Frontal cortex (tissue), 3 donors: ENCODE measurements at regions not wholly inside any gene's neighbourhood (a gene's known extent, or its start where the extent isn't known, plus 50 kb on each side); places are given as distances from the start of the nearest gene placed in this dataset.

Source experiments
- DNase-seq, 2 donors: peaks; one replicate each; pipeline ENCODE4 v3.0.0; 2012; ENCODE audit warnings: low spot score in 2 of 2
- FAIRE-seq: peaks from 2 replicates; lab custom pipeline; 2012; peaks lifted over from hg19 to GRCh38; lab: Jason Lieb, UNC
- donor health status: control.
- donor health status: control.
- donor health status: control.

DNA sequence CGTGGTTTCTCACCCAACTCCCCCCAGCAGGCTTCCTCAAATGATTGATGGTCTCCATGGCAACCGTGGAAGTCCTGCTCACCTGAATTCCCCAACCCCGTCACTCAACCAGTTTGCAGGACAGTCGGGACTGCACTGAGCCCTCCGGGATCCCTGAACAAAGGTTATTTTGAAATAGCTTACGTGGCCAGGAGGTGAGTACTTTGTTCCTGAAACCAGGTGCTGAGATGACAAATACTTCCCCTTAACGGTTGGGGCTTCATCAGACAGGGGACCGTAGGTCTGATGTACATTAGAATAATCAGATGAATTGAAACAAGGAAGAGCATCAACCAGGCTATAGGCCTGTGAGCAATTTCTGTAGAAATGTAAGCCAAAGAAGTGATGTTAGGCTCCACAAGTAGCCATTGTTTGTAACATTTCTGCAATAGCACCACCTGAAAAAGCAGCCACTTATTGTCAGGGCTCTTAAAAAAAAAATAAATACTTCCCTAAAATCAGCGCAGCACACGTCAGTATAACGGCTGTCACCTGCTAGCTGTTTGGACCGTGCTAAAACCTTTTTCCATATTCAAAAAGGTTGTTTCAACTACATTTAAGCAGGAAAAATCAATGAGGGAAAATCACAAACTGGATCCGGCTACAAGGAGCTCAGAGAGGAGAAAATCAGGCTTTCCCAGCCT lies 206.4 kb upstream of the ID2 start:
- FAIRE-seq: no peak
- DNase-seq: no peak

DNA sequence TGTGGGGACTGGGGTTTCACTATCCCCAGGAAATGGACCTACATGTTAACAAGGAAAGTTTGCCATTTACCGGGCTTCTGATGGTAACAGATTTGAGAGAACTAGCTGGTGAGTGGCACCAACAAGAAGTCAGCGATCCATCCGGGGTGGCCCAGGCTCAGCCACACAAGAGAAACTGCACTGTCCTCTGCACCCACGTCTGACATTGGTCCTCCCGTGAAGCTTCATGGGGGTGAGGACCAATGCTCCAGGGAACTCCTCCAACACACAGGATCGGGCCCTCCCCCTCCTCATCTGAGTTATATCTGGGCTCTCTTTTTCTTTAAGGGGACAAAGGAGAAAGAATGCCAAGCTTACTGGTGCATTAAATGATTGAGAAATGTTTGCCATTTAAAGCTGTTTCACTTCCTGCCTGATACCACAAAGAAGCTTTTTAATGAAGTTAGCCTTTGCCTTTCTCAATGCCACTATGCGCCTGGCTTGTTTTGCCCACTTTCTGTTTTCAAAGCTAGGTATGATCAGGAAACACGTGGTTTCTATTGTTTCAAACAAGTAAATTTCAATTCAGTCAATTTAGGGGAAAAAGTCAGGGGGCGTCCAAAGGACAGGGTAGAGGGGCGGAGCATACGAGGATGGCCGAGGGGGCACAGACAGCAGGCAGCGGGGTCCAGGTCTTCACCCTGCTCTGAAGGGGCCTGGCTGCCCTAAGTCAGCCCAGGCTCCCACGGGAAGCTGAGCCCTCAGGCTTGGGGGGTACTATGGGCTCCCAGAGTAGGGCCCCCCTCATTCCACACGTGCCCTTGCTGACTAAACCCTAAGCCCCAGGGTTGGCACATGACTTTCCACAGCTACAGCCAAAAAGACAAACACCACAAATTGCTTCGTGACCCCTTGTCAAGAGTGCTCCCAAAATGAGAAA lies 204.0 kb upstream of the ID2 start:
- FAIRE-seq: no peak

DNA sequence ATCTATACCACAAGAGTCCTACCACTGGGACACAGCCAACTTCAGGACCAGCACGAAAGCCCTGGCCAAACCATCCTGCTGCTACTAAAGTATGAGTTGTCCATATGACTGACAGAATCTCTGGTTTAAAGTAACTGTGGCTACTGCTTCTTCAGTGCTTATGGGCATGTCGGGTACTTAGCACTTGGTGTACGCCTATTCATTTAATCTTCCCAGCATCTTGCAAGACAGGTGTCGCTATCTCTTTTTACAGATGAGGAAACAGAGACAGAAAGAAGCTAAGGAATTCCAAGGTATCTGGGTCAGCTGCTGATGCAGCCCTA lies 203.4 kb upstream of the ID2 start:
- DNase-seq (no peak), FAIRE-seq (no peak)

More for the DNA sequence above, 204.0 kb upstream of the ID2 start:
- DNase-seq: no peak

DNA sequence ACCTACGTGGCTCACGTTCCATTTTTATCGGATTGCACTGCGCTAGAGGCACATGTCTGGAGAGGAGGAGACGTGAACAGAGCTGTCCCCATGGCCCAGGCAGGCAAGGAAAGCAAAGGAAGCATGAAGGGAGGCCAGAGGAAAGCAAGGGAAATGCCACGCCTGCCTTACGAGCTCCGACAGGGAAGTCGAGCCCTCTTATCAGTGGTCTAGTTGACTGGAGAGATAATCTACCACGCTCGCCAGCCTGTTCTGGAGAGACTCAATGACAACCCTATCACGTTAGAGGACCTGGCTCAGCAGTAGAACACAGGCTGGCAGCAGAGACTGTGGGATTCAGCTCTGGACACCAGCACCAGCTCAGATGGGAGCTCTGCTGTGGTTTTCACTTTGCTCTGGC lies 202.6 kb upstream of the ID2 start:
- FAIRE-seq (no peak), DNase-seq (no peak)

DNA sequence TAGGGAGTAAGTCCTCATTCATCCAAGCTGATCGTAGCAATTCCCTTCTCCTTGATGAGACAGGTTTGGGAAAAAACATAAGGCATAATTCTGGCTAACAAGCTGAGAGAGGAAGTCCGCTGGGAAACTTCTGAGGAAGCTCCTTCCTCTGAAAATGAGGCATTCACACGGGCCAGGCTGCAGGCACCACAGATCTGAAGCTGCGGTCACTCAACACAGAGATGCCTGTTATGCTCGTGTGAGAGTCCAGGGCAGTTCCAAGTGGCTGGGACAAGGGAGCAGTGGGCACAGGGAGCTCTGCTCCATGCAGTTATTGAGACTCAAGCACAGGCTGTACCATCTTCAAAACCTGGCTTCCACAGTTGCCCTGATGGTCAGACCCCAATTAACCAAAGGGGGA lies 200.9 kb upstream of the ID2 start:
- no peak for FAIRE-seq

DNA sequence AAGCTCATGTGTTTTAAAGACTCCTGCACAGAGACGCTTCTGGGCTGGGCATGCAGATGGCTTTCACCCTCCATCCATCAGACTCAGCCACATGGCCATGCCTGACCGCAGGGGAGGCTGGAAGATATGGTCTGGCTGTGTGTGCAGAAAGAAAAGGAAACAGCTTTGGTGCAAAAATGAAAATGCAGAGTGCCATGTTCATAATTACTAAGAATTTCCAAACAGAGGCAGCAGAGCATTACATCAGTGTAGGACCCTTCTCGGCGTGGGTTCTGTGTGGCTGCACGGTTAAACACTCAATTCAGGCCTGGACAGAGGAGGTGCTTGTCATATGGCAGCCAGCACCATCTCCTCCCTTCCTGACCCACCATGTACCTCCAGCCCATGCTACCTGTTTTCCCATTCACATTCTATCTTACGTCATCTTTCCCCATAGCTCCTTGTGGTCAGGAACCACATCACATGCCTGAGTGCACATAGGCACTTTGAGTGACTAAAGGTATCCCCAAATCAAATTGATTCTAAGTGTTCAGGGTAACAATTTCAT lies 200.3 kb upstream of the ID2 start:
- FAIRE-seq (no peak), DNase-seq (no peak)

More for the DNA sequence above, 200.9 kb upstream of the ID2 start:
- DNase-seq: no peak

DNA sequence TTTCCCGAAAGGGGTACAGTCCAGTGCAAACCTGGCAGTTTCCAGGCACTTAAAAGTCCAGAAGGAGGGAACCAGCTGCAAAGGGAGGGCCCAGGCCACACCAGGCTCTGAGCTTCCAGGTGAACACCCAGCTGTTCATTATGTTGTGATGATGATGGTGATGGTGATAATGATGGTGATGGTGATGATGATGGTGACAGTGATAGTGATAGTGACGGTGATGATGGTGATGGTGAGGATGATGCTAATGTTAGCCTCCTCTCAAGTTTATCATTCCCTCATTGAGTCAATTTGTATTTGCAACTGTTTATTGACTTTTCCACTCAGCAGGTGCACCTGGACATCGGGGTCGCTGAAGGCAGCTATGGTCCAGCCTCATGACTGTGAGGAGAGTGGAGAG lies 199.4 kb upstream of the ID2 start:
- FAIRE-seq: no peak
- no peak for DNase-seq

DNA sequence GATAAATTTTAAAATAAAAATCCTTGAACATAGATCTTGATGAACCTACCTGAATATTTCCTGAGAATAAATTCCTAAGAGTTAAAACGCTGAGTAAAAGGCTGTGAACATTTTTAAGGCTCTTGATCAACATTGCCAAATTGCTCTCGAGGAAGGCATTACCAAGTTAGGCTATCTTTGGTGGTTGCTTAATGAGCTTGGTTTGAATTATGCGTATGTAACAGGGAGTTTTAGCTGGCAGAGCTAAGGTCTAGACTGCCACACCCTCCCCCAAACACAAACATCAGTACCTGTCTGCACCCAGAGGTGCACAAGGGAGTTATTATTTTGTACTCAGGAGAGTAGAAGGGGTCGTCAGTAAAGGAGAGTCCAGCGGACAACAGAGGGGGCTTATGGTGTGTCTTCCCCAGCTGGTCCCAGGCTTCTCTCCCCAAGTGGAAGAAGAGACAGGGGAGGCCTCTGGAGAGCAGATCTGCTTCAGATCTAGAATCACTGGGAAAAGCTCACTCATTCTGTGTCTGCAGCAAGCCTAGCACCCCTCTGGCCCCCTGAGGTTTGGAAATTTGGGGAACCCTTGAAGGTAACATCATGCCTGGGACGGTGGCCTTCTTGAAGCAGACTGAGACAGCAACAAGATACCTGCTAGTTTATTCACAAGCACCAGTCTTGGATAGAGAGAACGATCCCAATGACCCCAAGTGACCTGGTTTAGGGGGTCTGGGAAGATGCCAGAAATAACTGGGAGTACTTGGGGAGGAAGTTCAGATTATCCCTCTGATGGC lies 197.2 kb upstream of the ID2 start:
- DNase-seq: no peak
- no peak for FAIRE-seq

DNA sequence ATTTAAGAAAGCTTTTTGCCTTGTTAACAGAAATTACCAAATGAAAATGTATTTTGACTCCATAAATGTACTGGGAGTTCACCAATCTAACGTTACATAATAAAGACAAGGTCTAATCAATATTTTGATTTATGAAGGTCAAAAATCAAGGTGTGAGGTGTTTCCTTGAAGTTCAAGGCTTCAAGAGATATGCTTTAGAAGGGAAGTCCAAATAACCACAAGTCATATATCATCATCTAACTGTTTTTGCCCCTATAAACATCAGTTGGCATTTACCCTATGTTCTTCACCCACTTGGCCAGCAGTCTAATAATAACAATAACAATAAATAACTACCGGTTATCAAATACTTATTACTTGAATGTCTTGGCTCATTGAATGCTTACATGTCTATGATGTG lies 196.1 kb upstream of the ID2 start:
- DNase-seq (no peak), FAIRE-seq (no peak)

DNA sequence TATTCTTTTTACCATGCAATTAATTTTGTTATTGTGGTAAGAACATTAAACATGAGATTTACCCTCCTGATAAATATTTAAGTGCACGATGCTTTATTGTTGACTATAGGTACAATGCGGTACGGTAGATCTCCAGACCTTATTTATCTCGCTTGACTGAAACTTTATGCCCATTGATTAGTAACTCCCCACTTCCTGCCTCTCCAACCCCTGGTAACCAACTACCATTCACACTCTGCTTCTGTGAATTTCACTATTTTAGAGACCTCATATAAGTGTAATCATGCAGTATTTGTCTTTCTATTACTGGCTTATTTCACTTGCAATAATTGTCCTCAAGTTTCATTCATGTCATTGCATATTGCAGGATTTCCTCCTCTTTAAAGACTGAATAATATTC lies 195.7 kb upstream of the ID2 start:
- DNase-seq (no peak), FAIRE-seq (no peak)

DNA sequence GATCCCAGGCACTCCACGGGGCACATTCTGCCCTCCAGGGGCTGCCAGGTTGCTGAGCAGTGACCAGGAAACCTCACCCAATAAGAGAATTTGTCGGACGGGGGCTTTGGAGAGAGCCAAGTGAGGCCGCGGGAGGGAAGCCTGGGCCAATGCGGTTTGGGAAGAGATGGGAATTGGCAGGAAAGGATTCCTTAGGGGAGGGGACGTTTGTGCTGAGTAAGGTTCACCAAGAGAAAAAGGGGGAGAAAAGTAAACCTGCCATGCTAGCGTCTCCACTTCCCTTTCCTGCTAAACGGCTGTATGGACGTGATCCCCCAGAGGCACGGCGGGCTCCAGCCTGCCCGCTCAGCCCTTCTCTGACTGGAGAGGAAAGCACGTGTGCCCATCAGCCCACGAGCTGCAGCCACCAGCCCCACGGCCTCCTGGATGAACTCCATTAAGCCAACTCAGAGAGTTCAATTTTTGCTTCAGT lies 194.4 kb upstream of the ID2 start:
- FAIRE-seq: no peak
- no peak for DNase-seq

DNA sequence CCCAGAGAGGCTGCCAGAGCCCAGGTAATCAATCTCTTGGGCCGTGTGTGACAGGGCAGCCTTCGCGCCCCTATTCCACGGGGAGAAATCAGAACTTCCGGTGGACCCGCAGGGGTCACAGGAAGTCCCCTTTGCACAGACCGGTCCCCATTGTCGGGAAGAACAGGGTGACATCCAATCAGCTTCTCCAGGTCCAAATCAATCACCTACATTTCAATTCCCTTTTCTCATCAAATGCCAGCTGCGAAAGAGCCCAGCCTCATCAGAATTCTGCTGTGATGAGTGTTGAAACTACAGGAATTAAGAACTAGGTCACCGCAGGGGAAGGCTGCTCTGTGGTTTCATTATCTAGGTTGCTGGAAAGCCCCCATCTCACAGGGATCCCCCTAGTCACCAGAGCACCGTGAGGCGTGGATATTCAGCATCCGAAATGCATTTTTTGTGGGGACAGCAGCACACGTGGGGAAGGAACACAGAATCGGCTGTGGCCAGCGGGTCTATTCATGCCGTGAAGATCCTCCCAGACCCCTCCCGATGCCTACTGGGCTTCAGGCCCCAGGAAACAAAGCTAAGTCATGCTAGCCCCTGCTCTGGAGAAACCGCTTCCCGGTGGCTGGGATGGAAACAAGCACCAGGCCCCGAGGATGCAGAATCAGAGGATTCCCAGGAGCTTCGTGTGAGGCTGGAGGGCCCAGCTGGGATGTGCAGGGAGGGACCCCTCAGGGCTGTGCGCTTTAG lies 193.7 kb upstream of the ID2 start:
- DNase-seq: peak in 1 of 2 donors; percentile 44
- no peak for FAIRE-seq

DNA sequence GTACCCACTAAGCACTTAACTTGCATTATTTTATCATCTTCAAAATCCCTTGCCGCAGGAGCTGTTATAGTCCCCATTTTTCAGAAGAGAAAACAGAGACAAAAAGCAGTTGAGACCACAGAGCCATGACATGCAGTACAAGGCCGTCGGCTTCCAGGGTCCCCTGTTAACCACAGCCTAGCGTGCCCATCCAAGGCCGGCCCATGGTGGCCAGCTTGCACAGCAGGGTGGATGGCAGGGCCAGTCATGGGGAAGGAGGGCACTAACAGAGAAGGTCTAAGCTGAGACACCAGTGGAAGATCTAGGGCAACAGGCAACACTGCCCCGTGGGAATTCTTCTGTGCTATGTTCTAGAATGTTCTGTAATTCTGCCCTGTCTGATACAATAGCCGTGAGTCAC lies 192.6 kb upstream of the ID2 start:
- FAIRE-seq (no peak), DNase-seq (no peak)

DNA sequence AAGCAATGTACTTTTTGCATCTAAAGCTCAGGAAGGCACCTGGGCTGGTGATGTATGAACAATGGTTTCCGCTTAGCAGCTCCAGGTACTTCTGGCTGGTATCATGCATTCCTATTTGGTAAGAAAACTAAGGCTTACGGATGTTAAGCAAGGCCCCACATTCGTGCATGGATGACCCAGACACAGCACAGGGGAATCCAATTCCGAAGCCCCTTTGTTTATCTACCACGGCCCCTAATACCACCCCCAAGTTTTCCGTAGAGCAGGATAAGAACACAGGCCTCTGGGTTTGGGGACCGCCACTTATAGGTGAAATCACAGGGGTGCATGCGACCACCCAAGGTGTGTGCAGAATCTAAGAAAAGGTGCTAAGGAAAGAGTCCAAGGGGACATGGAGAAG lies 192.1 kb upstream of the ID2 start:
- no peak for FAIRE-seq
- no peak for DNase-seq

DNA sequence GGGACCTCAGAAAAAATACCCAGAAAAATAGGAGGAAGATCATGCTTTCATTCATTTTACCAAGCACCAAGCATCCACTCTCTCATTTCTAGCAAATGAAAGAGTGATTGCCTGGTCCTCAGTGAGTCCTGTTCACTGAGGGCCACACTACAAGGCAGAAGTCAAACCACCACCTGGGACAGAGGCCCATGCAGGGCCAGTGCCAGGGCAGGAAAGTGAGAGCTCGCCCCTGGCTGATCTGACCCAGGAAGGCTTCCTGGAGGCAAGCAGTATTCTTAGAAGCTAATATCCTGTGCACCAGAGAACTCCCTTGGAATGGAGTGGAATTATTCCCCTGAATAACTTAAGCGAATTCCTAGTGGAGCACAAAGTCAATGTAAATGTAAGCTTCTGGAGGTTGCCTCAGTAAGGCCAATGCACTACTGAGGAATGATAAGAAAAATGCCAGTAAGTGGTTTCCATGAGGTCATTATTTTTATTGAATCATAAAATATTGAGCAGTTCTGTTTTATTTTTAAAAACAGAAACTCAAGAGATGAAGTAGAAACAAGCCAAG lies 191.6 kb upstream of the ID2 start:
- DNase-seq: no peak
- no peak for FAIRE-seq

DNA sequence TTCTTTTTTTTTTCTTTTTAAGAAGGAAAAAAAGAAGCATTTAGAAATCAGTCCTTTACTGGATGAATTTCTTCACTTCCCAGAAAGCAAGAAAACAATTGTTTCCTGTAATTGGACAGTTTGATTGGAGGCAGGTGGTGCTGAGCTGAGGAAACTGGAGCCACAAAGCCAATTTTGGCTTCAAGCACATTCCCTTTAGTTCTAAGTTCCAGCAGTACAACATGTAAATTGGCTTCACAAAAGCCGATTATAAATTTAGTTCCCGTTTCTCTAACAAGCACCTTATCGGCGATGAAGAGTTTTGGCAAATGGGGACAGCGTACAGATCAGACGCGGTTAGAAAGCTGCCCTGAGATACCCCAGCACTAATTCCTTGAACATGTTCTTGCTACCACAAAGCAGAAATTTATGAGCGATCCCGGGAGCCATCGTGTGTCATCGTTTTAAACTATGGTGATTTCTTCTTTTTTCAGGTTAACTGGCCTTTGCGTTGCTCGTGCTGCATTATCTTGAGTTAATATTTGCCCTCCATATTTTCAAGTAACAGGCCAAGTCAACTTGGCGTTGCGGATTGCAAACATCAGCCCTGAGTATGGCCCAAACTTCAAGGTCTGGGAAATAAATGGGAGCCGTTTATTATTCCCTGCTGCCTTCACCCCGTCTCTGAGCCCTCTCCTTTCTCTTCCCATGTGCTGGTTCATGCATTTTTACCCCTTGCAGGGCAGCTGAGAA lies 190.4 kb upstream of the ID2 start:
- DNase-seq (no peak), FAIRE-seq (no peak)

DNA sequence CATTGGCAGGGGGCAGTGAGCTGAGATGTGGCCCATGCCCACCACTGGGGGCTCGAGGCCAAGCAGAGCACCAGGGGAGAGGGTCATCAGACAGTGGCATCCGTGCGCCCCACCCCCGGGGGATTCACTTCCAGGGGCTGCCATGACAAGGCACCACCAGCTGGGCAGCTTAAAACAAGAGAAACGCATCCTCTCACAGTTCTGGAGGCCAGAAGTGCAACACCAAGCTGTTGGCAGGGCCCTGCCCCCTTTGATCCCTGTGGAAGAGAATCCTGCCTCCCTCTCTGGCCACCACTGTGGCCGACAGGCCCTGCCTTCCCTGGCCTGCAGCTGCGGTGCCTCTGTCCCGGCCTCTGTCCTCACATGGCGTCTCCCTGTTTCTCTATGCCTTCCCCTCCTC lies 187.7 kb upstream of the ID2 start:
- DNase-seq (no peak), FAIRE-seq (no peak)

DNA sequence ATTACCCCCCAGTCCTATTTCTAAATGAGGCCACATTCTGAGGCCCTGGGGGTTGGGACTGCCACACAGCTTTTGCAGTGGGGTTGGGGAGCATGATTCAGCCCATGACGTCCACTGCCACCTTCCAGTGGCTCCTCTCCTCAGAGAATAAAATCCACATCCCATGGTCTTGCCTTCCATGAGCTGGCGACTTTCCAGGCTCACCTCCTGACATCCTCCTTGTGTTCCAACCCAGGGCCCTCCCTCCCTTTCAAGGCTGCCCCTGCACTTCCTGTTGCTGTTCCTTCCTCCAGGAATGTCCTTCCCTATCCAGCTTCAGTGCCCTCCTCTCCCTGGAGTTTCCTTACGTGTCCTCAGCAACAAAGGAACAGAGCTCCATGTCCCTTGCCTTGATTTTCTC lies 187.3 kb upstream of the ID2 start:
- FAIRE-seq (no peak), DNase-seq (no peak)
